ENCODE measurements at regions not wholly inside any gene's neighbourhood (a gene's known extent, or its start where the extent isn't known, plus 50 kb on each side); places are given as distances from the start of the nearest gene placed in this dataset.

DNA sequence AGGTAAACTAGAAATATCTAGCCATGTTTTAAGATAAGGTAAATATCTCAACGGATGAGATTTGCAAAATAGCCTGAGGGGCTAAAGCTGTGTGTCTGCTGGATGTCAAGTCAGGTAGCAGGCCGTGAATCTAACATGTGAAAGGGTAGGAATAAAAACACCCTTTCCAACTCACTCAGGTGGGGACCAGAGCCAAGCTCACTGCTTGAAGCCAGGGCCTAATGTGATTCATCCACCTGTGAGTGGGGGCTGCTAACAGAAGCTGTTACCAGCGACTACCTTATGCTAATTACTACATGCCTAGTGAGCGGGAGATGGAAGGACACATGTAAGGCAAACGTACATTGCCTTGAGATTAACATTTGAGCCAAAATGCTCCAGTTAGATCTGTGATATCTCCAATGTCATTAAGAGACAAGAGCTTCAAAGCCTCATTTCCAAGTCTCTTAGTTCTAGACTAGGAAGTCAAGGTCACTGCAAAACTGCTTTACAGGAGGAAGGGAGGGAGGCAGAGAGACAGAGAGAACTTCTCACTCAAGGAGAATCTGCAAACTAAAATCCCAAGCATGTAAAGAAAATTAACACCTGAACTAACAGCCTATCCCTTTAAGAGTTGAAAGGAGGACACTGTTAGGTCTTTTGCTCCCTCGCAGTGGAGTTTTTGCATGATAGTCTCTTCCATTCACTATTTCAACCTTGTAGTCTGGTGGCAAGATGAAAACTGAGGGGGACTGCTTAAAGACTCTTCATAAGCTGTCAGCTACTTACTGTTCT lies 141.6 kb upstream of the RPS23 start:
- no peak overlapping the region for H3K4me3 ChIP-seq (ENCODE audit: insufficient read depth, low read depth, low read length)
- no peaks in the 10 kb centered on the region for H3K79me2 ChIP-seq (ENCODE audit: insufficient read depth, low read length)
- no peaks in the 10 kb centered on the region for H3K27me3 Mint-ChIP-seq (ENCODE audit: low read depth, unreplicated experiment)
- H3K9ac ChIP-seq (ENCODE audit: low read length) = no peak overlapping the region
- H3K4me3 Mint-ChIP-seq (ENCODE audit: unreplicated experiment) = no peak overlapping the region
- H3K4me1 ChIP-seq (ENCODE audit: insufficient read depth, low read length) = peaks cover 27% of the 10 kb centered on the region
- peaks cover 19% of the 10 kb centered on the region for H3K4me1 Mint-ChIP-seq (ENCODE audit: low read depth, unreplicated experiment)
- H3K36me3 ChIP-seq (ENCODE audit: insufficient read depth, low read length) = no peaks in the 10 kb centered on the region
- DNase-seq (ENCODE audit: low read depth) (no peak), FAIRE-seq (no peak)
- no peak overlapping the region for H3K27ac ChIP-seq (ENCODE audit: low read depth, low read length)
- no peaks in the 10 kb centered on the region for H3K27me3 ChIP-seq (ENCODE audit: insufficient read depth, low read length)
- H3K36me3 Mint-ChIP-seq (ENCODE audit: low read depth, unreplicated experiment) = peaks cover 2% of the 10 kb centered on the region
- no peak overlapping the region for H3K4me2 ChIP-seq (ENCODE audit: low read length)
- peaks cover 5% of the 10 kb centered on the region for H3K9me3 Mint-ChIP-seq (ENCODE audit: unreplicated experiment)
- TF ChIP-seq, protein P1, sequence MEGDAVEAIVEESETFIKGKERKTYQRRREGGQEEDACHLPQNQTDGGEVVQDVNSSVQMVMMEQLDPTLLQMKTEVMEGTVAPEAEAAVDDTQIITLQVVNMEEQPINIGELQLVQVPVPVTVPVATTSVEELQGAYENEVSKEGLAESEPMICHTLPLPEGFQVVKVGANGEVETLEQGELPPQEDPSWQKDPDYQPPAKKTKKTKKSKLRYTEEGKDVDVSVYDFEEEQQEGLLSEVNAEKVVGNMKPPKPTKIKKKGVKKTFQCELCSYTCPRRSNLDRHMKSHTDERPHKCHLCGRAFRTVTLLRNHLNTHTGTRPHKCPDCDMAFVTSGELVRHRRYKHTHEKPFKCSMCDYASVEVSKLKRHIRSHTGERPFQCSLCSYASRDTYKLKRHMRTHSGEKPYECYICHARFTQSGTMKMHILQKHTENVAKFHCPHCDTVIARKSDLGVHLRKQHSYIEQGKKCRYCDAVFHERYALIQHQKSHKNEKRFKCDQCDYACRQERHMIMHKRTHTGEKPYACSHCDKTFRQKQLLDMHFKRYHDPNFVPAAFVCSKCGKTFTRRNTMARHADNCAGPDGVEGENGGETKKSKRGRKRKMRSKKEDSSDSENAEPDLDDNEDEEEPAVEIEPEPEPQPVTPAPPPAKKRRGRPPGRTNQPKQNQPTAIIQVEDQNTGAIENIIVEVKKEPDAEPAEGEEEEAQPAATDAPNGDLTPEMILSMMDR (IDR thresholded peaks at IDR 0.05; ENCODE audit: insufficient read depth, low read depth, low read length) = no peak
- TF ChIP-seq EZH2 (IDR thresholded peaks at IDR 0.05; ENCODE audit: insufficient read depth, low read length) = no peak
- no peaks in the 10 kb centered on the region for H3K9me3 ChIP-seq (ENCODE audit: insufficient read depth, low read depth, low read length)
- H3K27ac Mint-ChIP-seq (ENCODE audit: unreplicated experiment) = no peak overlapping the region
- H4K20me1 ChIP-seq (ENCODE audit: insufficient read depth, low read length) = no peaks in the 10 kb centered on the region
- H2AFZ ChIP-seq (ENCODE audit: low read depth, low read length) = no peak overlapping the region

DNA sequence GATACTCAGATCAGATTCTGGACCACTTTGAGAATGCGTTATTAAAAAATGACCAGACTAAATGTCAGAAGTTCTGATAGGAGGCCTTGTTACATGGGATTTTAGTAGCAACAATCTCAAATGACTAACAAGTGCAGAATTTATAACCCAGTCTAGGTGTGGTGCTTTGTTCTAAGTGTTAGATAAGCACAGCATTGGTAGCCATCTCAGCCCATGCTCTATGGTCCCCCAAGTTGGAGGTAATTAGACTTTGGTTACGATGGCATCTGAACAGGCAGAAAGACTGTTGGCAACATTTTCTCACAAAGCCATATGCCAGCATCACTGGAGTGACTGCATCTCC lies 140.4 kb upstream of the RPS23 start:
- DNase-seq (ENCODE audit: low read depth) (peak; percentile 50), FAIRE-seq (no peak)
- no peaks in the 10 kb centered on the region for H3K79me2 ChIP-seq (ENCODE audit: insufficient read depth, low read length)
- TF ChIP-seq EZH2 (IDR thresholded peaks at IDR 0.05; ENCODE audit: insufficient read depth, low read length) = no peak
- TF ChIP-seq, protein P1 (IDR thresholded peaks at IDR 0.05; ENCODE audit: insufficient read depth, low read depth, low read length) = no peak
- Mint-ChIP-seq H3K9me3 (ENCODE audit: unreplicated experiment) (peaks cover 3% of the 10 kb centered on the region), H3K4me3 (ENCODE audit: unreplicated experiment) (no peak overlapping the region), H3K27me3 (ENCODE audit: low read depth, unreplicated experiment) (no peaks in the 10 kb centered on the region), H3K4me1 (ENCODE audit: low read depth, unreplicated experiment) (peaks cover 27% of the 10 kb centered on the region), H3K36me3 (ENCODE audit: low read depth, unreplicated experiment) (peaks cover 2% of the 10 kb centered on the region), H3K27ac (ENCODE audit: unreplicated experiment) (no peak overlapping the region)
- H3K4me1 ChIP-seq (ENCODE audit: insufficient read depth, low read length) = peaks cover 36% of the 10 kb centered on the region
- no peaks in the 10 kb centered on the region for H3K27me3 ChIP-seq (ENCODE audit: insufficient read depth, low read length)
- H2AFZ ChIP-seq (ENCODE audit: low read depth, low read length) = no peak overlapping the region
- no peaks in the 10 kb centered on the region for H4K20me1 ChIP-seq (ENCODE audit: insufficient read depth, low read length)
- peak overlapping the region; percentile 10 for H3K4me2 ChIP-seq (ENCODE audit: low read length)
- H3K9me3 ChIP-seq (ENCODE audit: insufficient read depth, low read depth, low read length) = no peaks in the 10 kb centered on the region
- H3K27ac ChIP-seq (ENCODE audit: low read depth, low read length) = peak overlapping the region; percentile 26
- H3K9ac ChIP-seq (ENCODE audit: low read length) = peak overlapping the region; percentile 4
- no peak overlapping the region for H3K4me3 ChIP-seq (ENCODE audit: insufficient read depth, low read depth, low read length)
- H3K36me3 ChIP-seq (ENCODE audit: insufficient read depth, low read length) = no peaks in the 10 kb centered on the region
